ENCODE measurements at regions not wholly inside any gene's neighbourhood (a gene's known extent, or its start where the extent isn't known, plus 50 kb on each side); places are given as distances from the start of the nearest gene placed in this dataset.

DNA sequence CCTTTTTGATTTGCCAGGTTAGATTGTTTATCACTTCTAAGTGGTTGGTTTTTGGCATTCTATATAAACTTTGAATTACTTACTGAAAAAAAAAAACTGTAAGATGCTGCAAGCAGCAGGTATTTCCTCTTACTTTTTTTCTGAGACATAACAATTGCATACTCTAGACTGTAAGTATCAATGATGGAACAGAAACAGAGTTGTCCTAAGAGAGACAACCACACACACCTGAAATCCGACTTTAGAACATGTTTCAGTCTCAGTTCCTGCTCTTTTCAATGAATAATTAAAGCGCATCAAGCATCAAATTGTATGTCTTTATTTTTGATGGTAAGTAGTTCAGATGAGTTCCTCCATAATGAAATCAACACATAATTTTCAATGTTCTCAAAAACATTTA lies 105.3 kb upstream of the KHDRBS2 start:
- TF ChIP-seq EP300 (IDR thresholded peaks at IDR 0.05; ENCODE audit: borderline replicate concordance) (no peak), TCF12 (IDR thresholded peaks at IDR 0.05; ENCODE audit: low read depth) (no peak), MAX (IDR thresholded peaks at IDR 0.05) (no peak), RAD21 (IDR thresholded peaks at IDR 0.05; ENCODE audit: low read depth) (no peak), EGR1 (IDR thresholded peaks at IDR 0.05) (no peak), YY1 (IDR thresholded peaks at IDR 0.05; ENCODE audit: low read depth) (no peak), USF1 (IDR thresholded peaks at IDR 0.05) (no peak), FOXM1 (IDR thresholded peaks at IDR 0.05; ENCODE audit: borderline replicate concordance, low read depth) (no peak), CREB1 (IDR thresholded peaks at IDR 0.05; ENCODE audit: low read depth) (no peak), TEAD4 (IDR thresholded peaks at IDR 0.05) (no peak), TAF1 (IDR thresholded peaks at IDR 0.05; ENCODE audit: low read depth) (no peak)
- TF ChIP-seq, protein P1, sequence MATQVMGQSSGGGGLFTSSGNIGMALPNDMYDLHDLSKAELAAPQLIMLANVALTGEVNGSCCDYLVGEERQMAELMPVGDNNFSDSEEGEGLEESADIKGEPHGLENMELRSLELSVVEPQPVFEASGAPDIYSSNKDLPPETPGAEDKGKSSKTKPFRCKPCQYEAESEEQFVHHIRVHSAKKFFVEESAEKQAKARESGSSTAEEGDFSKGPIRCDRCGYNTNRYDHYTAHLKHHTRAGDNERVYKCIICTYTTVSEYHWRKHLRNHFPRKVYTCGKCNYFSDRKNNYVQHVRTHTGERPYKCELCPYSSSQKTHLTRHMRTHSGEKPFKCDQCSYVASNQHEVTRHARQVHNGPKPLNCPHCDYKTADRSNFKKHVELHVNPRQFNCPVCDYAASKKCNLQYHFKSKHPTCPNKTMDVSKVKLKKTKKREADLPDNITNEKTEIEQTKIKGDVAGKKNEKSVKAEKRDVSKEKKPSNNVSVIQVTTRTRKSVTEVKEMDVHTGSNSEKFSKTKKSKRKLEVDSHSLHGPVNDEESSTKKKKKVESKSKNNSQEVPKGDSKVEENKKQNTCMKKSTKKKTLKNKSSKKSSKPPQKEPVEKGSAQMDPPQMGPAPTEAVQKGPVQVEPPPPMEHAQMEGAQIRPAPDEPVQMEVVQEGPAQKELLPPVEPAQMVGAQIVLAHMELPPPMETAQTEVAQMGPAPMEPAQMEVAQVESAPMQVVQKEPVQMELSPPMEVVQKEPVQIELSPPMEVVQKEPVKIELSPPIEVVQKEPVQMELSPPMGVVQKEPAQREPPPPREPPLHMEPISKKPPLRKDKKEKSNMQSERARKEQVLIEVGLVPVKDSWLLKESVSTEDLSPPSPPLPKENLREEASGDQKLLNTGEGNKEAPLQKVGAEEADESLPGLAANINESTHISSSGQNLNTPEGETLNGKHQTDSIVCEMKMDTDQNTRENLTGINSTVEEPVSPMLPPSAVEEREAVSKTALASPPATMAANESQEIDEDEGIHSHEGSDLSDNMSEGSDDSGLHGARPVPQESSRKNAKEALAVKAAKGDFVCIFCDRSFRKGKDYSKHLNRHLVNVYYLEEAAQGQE (IDR thresholded peaks at IDR 0.05; ENCODE audit: low read depth), result no peak
